CD1c-positive myeloid dendritic cell (primary cell): ENCODE measurements at regions not wholly inside any gene's neighbourhood (a gene's known extent, or its start where the extent isn't known, plus 50 kb on each side); places are given as distances from the start of the nearest gene placed in this dataset.

Experiments
- DNase-seq: peaks from one replicate; pipeline ENCODE4 v3.0.0-alpha.2; 2016; ENCODE audit errors: extremely low spot score

- no peak for DNase-seq
These were observed 80.4 kb upstream of the ZCCHC2 start for GRCh38 chr18:62442391-62442790.

GRCh38 chr18:62445386-62445917 is 77.4 kb upstream of the ZCCHC2 start:
- DNase-seq, result no peak

DNA sequence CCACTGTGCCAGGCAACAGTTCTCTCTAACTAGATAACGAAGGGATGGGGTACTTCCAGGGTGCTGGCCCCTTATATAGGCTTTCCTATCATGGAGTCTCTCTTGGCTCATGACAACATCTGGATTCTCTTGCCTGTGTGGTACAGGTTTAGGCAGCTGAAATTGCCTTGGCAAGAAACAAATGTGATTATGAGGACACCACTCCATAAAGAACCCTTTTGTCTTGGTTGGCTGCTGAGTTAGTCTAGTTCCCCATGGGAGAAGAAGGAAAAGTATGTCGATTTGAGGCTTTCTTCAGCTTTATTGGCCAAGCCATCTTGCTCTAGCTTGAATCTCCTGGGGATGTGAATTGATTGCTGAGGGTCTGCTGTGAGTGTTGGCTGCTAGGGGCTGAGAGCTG is 76.3 kb upstream of the ZCCHC2 start:
- DNase-seq, result no peak

DNA sequence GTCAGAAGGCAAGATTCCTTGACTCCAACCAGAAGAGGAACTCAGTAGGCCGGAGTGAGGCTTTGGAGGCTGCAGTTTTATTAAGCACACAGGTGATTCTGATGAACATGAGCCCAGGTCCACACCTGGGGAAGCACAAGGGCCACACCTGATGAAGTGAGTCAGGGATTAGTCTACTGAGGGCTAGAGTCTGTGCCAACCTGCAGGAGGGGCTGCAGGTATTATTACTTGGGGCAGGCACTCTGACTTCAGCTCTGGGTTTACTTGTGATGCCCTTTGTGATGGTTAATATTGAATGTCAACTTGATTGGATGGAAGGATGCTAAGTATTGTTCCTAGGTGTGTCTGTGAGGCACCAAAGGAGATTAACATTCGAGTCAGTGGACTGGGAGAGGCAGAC is 75.2 kb upstream of the ZCCHC2 start:
- no peak for DNase-seq

- no peak for DNase-seq
These were observed 74.4 kb upstream of the ZCCHC2 start for GRCh38 chr18:62448426-62448825.

DNA sequence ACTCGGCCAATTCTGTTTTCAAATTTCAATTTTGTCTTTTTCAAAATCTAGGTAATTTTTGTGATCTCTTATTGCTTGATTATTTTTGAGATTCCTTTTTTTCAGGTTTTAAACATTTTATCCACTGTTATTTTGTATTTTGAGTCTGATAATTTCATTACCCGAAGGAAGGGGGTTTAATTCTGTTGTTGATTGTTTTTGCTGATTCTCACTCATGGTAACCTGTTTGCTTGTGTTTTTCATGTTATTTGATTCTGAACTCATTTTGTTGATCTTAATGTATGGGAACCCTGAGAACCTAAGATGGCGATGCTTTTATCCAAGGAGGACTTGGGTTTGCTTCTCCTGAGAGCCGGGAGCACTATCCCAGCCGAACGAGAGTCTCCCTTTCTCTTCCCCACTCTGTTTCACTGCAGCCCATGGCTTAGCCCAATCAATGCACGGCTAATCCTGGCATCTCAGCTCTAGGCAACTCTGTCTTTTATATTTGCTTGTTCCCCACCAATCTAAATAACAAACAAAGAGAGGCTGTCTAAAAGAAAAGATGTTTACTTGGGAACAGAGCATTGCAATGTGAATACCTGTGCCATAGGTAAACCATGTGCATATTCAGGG is 73.2 kb upstream of the ZCCHC2 start:
- no peak for DNase-seq

DNA sequence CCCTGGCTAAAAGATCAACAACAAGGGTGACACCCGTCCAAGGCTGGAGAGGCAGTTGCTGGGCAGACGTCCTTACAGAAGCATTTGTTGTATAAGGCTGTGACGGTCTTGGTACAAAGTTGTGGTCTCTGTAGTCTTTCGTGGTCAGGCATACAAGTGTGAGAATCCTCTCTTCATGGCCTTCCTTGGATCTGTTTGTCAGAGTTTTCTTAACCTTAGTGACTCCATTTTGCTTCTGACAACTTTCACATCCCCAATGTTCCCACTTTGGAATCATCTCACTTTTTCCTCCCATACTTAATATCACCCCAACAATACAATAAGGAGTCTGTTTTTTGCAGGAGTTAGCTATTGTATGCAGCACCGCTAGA is 72.7 kb upstream of the ZCCHC2 start:
- no peak for DNase-seq

GRCh38 chr18:62450546-62451410 is 72.0 kb upstream of the ZCCHC2 start:
- peak; percentile 96 for DNase-seq

DNA sequence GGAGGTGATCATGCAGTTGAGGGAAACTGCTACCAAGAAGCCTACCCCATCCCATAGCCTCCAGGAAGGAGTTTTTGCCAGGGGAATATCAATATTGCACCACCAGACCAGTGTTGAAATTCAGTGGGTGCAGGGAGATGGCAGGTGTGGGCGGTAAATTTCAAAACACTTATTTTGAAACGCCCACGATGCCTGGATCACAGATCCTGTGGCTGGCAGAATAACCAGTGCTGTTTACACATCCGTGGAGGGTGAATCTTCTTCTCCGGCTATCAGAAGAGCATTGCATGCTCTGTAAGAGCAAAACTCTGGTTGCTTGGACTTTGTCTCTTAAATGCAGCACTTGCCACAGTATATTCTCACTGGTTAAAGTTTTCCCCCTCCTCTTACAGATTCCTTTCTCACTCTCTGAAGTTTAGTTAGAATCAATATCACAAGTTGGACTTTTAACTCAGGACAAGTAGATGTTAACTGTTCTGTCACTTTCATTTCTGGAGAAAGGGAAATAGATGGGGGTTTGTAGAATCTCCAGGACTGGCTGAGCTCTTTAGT is 70.5 kb upstream of the ZCCHC2 start:
- DNase-seq, result peak; percentile 98

GRCh38 chr18:62453864-62454263 is 69.0 kb upstream of the ZCCHC2 start:
- peak; percentile 75 for DNase-seq

DNA sequence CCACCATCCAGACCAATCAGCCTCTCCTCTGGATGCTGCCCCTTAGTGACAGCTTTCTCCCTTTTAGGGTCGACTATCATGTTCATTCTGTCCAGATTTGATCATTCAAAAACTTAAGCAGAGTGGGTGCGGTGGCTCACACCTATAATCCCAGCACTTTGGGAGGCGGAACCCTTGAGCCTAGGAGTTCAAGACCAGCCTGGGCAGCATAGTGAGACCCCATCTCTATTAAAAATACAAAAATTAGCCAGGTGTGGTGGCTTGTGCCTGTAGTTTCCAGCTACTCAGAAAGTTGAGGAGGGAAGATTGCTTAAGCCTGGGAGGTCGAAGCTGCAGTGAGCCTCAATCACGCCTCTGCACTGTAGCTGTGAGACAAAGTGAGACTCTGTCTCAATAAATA is 68.3 kb upstream of the ZCCHC2 start:
- no peak for DNase-seq

DNA sequence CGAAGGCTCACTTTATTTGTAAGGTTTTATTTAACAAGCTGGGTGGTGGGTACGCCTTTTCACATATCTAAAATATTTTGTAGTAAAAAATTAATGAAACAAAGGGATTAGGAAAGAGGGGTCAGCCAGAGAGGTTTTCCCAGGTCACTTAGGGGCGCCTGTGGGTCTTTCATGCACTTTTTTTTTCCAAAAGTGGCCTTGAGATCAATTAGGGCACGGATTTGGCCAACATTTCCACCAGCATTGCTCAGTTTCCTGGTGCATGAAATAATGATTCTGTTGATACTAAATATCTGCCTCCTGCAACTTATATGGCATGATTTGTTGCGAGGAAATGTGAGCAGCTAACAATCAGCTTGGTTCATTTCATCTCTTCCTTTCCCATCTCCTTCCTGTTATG is 67.6 kb upstream of the ZCCHC2 start:
- no peak for DNase-seq

- DNase-seq, result no peak
These were observed 64.9 kb upstream of the ZCCHC2 start for GRCh38 chr18:62457877-62458276.

GRCh38 chr18:62458346-62458745 is 64.5 kb upstream of the ZCCHC2 start:
- no peak for DNase-seq

DNA sequence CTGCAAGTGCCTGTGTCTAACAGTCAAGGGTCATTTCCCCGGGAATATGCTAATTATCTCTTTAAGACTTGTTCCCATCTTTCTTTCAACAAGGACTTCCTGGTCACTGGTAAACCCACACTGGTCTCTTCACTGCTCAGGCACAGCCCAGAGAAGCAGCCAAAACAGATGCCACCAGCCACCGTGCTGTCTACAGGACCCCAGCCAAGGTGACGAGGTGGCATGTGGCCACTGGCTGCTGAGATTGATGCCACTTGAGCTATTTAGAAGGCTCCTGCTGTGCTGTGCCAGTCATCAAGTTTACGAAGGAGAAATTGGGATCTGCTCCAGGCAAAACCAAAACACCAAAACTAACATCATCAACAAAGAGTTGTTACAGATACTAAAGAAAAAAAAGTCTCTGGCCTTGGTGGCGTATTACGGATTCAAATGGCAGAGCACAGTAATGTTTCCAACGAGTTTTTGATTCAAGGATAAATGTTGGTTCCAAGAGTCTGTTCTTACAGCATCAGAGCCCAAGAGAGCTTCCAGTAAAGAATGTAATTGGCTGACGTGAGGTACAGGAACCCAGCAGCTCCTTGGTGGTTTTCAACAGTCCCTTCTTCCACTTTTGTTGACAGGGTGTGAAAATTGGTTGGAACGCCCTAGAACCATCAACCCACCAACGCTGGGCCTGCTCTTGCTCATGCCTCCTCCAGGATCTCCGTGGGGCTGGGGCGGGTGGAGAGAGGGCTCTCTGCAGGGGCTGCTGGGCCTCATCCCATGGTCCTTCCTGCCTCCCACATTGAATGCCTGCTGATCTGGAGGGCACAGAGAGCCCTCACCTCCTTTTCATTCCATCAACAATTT is 63.7 kb upstream of the ZCCHC2 start:
- no peak for DNase-seq

GRCh38 chr18:62460851-62461300 is 61.9 kb upstream of the ZCCHC2 start:
- peak; percentile 61 for DNase-seq

GRCh38 chr18:62461591-62461990 is 61.2 kb upstream of the ZCCHC2 start:
- no peak for DNase-seq

DNA sequence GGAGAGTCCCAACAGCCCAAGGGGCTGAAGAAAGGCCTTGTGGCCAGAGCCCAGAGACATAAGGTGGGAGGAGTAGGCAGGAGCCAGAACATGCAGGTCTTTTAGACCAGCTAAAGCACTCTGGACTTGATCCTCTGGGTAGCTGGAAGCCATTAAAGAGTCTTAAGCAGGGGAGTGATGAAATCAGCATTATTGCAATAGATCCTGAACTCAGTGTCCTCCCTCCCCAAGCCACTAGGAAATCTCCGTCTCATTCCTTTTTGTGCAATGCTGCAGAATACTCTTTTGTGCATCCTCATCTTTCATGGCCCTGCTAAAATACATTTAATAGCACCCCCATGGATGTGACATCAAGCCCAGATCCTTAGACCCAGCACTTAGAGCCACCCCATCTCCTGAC is 58.6 kb upstream of the ZCCHC2 start:
- no peak for DNase-seq

DNA sequence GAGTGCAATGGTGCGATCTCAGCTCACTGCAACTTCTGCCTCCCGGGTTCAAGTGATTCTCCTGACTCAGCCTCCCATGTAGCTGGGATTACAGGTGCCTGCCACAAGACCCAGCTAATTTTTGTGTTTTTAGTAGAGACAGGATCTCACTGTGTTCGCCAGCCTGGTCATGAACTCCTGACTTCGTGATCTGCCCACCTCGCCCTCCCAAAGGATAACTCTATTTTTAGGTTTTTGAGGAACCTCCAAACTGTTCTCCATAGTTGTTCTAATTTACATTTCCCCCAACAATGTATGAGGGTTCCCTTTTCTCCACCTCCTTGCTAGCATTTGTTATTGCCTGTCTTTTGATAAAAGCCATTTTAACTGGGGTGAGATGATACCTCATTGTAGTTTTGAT is 53.7 kb upstream of the ZCCHC2 start:
- peak; percentile 15 for DNase-seq
